CD4-positive, alpha-beta T cell treated with Interferon alpha-2 for 1 hour (primary cell): ENCODE measurements at regions not wholly inside any gene's neighbourhood (a gene's known extent, or its start where the extent isn't known, plus 50 kb on each side); places are given as distances from the start of the nearest gene placed in this dataset.
"Not testable (repeated sequence)": the region's sequence is repeated elsewhere in the genome, so short reads cannot be mapped to it uniquely, and the experiment has no call there.

Source experiments
- DNase-seq, 2 donors: peaks; one replicate each; pipeline ENCODE4 v3.0.0-alpha.2; 2020 to 2022

GRCh38 chr4:32684160-32684559 lies 1964.0 kb downstream of the PCDH7 start:
- no peak for DNase-seq

- no peak for DNase-seq
Observed at GRCh38 chr4:32686123-32686522, 1966.0 kb downstream of the PCDH7 start.

GRCh38 chr4:32689518-32689917 lies 1969.3 kb downstream of the PCDH7 start:
- DNase-seq, result no peak

GRCh38 chr4:32697281-32697814 lies 1977.2 kb downstream of the PCDH7 start:
- no peak for DNase-seq

- no peak for DNase-seq
Observed at GRCh38 chr4:32700838-32701237, 1980.7 kb downstream of the PCDH7 start.

GRCh38 chr4:32706893-32707292 lies 1986.7 kb downstream of the PCDH7 start:
- no peak for DNase-seq

- not testable (repeated sequence) for DNase-seq
Observed at GRCh38 chr4:32716090-32716620, 1996.0 kb downstream of the PCDH7 start.

GRCh38 chr4:32735856-32736590 lies 2015.9 kb downstream of the PCDH7 start:
- no peak for DNase-seq

GRCh38 chr4:32744211-32744610 lies 2024.0 kb downstream of the PCDH7 start:
- DNase-seq, result no peak

- no peak for DNase-seq
Observed at GRCh38 chr4:32745351-32745750, 2025.2 kb downstream of the PCDH7 start.

GRCh38 chr4:32748061-32748460 lies 2027.9 kb downstream of the PCDH7 start:
- DNase-seq, result no peak

GRCh38 chr4:32748498-32748897 lies 2028.3 kb downstream of the PCDH7 start:
- DNase-seq, result no peak

GRCh38 chr4:32752962-32753361 lies 2032.8 kb downstream of the PCDH7 start:
- DNase-seq, result no peak

- no peak for DNase-seq
Observed at GRCh38 chr4:32768664-32769389, 2048.7 kb downstream of the PCDH7 start.

- no peak for DNase-seq
Observed at GRCh38 chr4:32771491-32771890, 2051.3 kb downstream of the PCDH7 start.

- DNase-seq, result no peak
Observed at GRCh38 chr4:32775049-32775448, 2054.9 kb downstream of the PCDH7 start.

- no peak for DNase-seq
Observed at GRCh38 chr4:32776435-32777203, 2056.4 kb downstream of the PCDH7 start.

- no peak for DNase-seq
Observed at GRCh38 chr4:32778025-32778424, 2057.9 kb downstream of the PCDH7 start.

- no peak for DNase-seq
Observed at GRCh38 chr4:32778938-32779337, 2058.8 kb downstream of the PCDH7 start.

- DNase-seq, result no peak
Observed at GRCh38 chr4:32789026-32789608, 2068.9 kb downstream of the PCDH7 start.

GRCh38 chr4:32790803-32791202 lies 2070.6 kb downstream of the PCDH7 start:
- DNase-seq, result no peak

GRCh38 chr4:32798471-32799159 lies 2078.4 kb downstream of the PCDH7 start:
- no peak for DNase-seq
